GM06990 (cell line): ENCODE measurements at regions not wholly inside any gene's neighbourhood (a gene's known extent, or its start where the extent isn't known, plus 50 kb on each side); places are given as distances from the start of the nearest gene placed in this dataset.

ENCODE experiments used
- DNase-seq: peaks from one replicate; pipeline ENCODE4 v3.0.0-alpha.2; 2011; ENCODE audit not compliant: insufficient read length; ENCODE audit errors: extremely low read depth
- H3K27me3 ChIP-seq: replicated peaks from 2 replicates; pipeline ENCODE4 v1.6.0; 2011; ENCODE audit warnings: low read length; ENCODE audit not compliant: control insufficient read depth, insufficient read depth
- H3K36me3 ChIP-seq: 2 replicates; pipeline ENCODE4 v1.5.1; 2011; ENCODE audit warnings: low read length; ENCODE audit not compliant: control insufficient read depth, insufficient read depth
- H3K4me3 ChIP-seq: replicated peaks from 2 replicates; pipeline ENCODE4 v1.5.1; 2011; ENCODE audit warnings: low read depth, mild to moderate bottlenecking, control low read depth, low read length
- CTCF ChIP-seq: IDR thresholded peaks from 2 replicates; pipeline ENCODE4 v1.5.1; 2011; ENCODE audit warnings: low read length, control low read depth, mild to moderate bottlenecking, inconsistent platforms; ENCODE audit not compliant: insufficient read depth, poor library complexity, severe bottlenecking

GRCh38 chr2:47237375-47238334, 61.3 kb upstream of the CALM2 start:
- H3K4me3 ChIP-seq, result no peak overlapping the region
- H3K27me3 ChIP-seq, result peaks cover 2% of the 10 kb centered on the region
- no peak for TF ChIP-seq CTCF
- H3K36me3 ChIP-seq, result no peaks in the 10 kb centered on the region
- DNase-seq, result no peak

GRCh38 chr2:47236503-47237215, 60.3 kb upstream of the CALM2 start:
- no peak overlapping the region for H3K4me3 ChIP-seq
- TF ChIP-seq CTCF, result no peak
- no peak for DNase-seq
- H3K36me3 ChIP-seq, result no peaks in the 10 kb centered on the region
- peaks cover 2% of the 10 kb centered on the region for H3K27me3 ChIP-seq

- no peak overlapping the region for H3K4me3 ChIP-seq
- no peak for DNase-seq
- no peak for TF ChIP-seq CTCF
- no peaks in the 10 kb centered on the region for H3K36me3 ChIP-seq
- H3K27me3 ChIP-seq, result peaks cover 2% of the 10 kb centered on the region
Measured at GRCh38 chr2:47235132-47235531, 58.8 kb upstream of the CALM2 start.

- DNase-seq, result no peak
- H3K27me3 ChIP-seq, result peaks cover 2% of the 10 kb centered on the region
- no peaks in the 10 kb centered on the region for H3K36me3 ChIP-seq
- no peak for TF ChIP-seq CTCF
- H3K4me3 ChIP-seq, result no peak overlapping the region
Measured at GRCh38 chr2:47234456-47234855, 58.1 kb upstream of the CALM2 start.

- no peak for DNase-seq
- no peaks in the 10 kb centered on the region; the same call in 1 of the 2 replicates for H3K27me3 ChIP-seq
- TF ChIP-seq CTCF, result no peak
- H3K4me3 ChIP-seq, result no peak overlapping the region
- no peaks in the 10 kb centered on the region for H3K36me3 ChIP-seq
Measured at GRCh38 chr2:47232738-47233415, 56.6 kb upstream of the CALM2 start.
